HEK293T (cell line): ENCODE measurements at regions not wholly inside any gene's neighbourhood (a gene's known extent, or its start where the extent isn't known, plus 50 kb on each side); places are given as distances from the start of the nearest gene placed in this dataset.

Experiments used
- BHLHE40 ChIP-seq: fragments of 450-650 bp; IDR thresholded peaks from 2 replicates; pipeline ENCODE4 v1.6.1; 2016; ENCODE audit warnings: mild to moderate bottlenecking, moderate library complexity, borderline replicate concordance
- SP1 ChIP-seq: fragments of 450-650 bp; IDR thresholded peaks from 2 replicates; pipeline ENCODE4 v1.6.1; 2017
- TF ChIP-seq, protein P1 (sequence below): fragments of 450-650 bp; IDR thresholded peaks from 2 replicates; pipeline ENCODE4 v1.6.1; 2016

DNA sequence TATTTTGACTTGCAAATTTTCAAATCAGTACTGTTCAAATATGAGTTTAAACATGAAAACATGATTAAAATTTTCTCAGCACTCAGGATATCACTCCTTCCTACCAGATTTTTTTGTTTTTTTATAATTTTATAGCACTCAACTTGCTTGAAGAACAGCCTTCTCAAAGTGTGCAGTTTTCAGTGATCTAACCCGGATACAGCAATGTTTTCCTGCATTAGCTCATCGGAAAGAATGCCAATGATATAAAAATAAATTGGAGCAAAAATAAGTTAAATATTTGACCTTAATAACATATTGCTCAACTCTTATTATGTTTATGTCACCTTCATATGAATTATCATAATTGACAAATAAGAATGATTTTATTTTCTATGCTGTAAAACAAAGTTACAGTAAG lies 766.8 kb downstream of the USP25 start:
- TF ChIP-seq, protein P1, sequence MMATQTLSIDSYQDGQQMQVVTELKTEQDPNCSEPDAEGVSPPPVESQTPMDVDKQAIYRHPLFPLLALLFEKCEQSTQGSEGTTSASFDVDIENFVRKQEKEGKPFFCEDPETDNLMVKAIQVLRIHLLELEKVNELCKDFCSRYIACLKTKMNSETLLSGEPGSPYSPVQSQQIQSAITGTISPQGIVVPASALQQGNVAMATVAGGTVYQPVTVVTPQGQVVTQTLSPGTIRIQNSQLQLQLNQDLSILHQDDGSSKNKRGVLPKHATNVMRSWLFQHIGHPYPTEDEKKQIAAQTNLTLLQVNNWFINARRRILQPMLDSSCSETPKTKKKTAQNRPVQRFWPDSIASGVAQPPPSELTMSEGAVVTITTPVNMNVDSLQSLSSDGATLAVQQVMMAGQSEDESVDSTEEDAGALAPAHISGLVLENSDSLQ = no peak
- TF ChIP-seq BHLHE40 (no peak), SP1 (no peak)
